Embryonic facial prominence (tissue), 1 donor: ENCODE measurements at regions not wholly inside any gene's neighbourhood (a gene's known extent, or its start where the extent isn't known, plus 50 kb on each side); places are given as distances from the start of the nearest gene placed in this dataset.
"Not testable (repeated sequence)": the region's sequence is repeated elsewhere in the genome, so short reads cannot be mapped to it uniquely, and the experiment has no call there.

Experiments used
- DNase-seq: peaks from one replicate; pipeline ENCODE4 v3.0.0-alpha.2; 2016; ENCODE audit errors: extremely low spot score

DNA sequence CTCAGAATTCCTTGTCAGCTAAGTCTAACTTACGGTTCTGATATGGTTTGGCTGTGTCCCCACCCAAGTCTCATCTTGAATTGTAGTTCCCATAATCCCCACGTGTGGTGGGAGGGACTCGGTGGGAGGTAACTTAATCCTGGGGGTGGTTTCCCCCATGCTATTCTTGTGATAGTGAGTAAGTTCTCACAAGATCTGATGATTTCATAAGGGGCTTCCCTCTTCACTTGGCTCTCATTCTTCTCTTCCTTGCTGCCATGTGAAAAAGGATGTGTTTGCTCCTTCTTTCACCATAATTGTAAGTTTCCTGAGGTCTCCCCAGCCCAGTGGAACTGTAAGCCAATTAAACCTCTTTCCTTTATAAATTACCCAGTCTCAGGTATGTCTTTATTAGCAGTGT, 163.0 kb downstream of the PMAIP1 start:
- not testable (repeated sequence) for DNase-seq

GRCh38 chr18:60062396-60062795, 162.6 kb downstream of the PMAIP1 start:
- DNase-seq = no peak

DNA sequence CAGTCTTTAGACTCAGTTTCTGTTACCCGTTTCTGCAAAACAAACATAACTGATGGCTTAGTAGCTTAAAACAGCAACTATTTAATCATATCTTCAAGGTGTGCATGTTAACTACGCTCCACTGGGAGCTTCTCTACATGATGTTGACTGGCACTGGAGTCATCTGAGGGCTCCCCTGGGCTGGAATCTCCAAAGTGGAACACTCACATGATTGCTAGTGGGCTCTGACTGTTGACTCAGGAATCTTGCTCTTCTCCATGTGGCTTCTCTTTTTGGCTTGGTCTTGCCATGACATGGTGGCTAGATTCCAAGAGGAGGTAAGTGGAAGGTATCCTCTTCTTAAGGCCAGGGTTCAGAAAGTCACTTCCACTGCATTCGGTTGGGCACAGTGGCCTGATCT, 160.8 kb downstream of the PMAIP1 start:
- no peak for DNase-seq

- no peak for DNase-seq
Measured at GRCh38 chr18:60060026-60060425, 160.2 kb downstream of the PMAIP1 start.

DNA sequence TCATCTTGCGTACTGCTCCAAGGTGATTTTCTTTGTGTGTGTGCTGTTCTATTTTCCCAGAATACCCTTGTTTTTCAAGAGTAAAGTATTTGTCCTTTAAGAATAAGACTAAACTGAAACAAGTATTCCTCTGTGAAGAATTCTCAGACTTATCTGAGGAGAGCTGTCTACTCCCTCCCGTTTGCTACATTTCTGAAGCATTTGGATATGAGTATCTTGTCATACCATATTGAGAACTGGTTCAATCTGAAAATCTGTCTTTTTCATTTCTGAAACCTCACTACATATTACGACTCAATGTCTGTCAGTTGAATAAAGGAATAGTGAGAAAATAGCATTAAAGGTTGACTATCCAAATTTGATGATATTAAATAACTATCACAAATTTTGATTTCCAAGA, 159.4 kb downstream of the PMAIP1 start:
- DNase-seq = no peak

DNA sequence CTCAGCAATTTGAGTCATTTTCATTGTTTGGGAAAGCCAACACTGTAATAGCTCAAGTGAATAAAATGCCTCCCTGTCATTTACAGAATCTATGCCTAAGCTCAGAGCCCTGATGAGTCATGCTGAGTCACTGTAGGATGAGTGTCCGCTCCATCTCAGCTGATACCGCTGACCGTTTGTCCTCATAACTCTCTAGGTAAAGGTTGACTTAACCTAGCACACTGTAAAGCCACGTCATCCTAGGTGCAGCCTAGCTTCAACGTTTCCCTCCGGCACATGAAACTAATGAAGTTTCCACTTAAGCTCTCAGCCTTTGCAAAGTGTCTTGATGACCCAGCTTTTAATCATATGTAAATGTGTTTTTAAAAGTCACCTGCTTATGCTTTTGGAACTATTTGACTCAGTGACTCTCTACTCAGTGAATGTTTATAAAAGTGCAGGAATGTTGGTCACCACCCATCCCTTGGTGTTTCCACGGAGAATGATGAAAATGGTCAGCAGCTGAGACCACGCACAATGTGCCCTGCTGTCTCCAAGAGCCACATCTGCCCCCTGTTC, 154.0 kb downstream of the PMAIP1 start:
- DNase-seq = no peak

GRCh38 chr18:60050821-60051220, 151.0 kb downstream of the PMAIP1 start:
- DNase-seq = no peak

- no peak for DNase-seq
Measured at GRCh38 chr18:60049172-60049571, 149.4 kb downstream of the PMAIP1 start.

DNA sequence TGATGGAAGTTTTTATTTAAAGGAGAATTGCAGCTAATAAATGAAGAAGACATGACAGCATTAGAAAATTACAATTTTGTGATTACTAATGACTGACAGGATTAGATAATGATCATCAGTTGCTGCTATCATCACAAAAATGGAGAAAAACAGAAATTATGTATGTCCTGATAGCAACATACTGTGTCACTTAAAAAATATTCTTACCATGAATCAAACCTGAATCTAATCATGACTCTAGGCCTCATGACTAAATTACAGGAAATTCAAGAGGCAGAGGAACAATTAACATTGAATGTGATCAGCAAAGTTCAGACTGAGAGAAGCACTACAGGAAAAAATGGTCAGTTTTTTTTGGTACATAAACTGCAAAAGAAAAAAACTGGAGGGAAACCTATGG, 147.8 kb downstream of the PMAIP1 start:
- no peak for DNase-seq

DNA sequence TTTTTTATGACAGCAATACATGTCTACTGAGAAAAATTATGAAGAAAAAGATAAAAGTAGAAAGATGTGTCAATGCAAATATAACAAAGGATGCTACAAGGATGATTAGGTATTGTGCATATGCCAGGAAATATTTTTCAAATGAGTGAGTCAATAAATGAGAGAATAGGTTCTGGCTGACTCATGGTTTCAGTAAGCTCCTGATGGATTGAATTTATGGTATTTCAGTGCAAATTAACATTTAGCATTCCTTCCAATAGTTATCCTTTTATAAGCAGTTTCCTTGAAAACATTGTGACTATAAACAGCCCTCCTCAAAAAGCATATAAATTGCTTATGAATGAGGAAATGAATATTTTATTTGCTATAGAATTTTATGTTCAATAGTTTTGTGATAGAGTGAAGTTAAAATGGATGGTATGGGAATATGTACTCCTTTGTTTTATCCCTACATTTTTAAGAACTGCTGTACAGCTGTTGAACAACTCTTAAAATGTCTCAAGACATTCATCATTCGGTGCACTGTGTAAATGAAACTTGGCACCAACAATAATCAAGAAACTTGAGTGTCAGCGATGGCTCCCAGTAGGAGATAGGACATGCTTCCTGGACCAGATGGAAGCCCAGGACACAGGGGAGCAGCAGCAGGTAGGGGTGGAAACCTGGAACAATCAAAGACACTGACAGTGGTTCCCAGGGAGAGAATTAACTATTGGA, 144.7 kb downstream of the PMAIP1 start:
- no peak for DNase-seq

DNA sequence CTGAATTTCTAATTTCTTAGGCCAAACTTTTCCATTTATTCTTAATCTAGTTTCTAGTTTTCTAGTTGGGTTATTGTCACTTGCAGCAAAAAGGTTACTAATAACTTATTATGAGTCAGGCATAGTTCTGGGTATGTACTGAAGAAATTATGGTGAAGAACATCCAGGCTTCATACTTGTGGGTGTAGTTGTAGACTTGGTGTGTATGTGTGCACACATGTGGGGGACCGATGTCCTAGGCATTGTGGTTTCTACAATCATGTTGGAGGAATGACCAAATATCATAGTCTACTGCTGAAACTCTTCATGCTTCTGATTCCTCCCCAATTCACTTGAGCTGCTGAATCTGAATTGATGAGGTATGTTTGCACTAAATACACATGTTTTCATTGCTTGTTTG, 141.2 kb downstream of the PMAIP1 start:
- DNase-seq = no peak

GRCh38 chr18:60038731-60039130, 138.9 kb downstream of the PMAIP1 start:
- no peak for DNase-seq

GRCh38 chr18:60027397-60027796, 127.6 kb downstream of the PMAIP1 start:
- no peak for DNase-seq

GRCh38 chr18:60024857-60025256, 125.1 kb downstream of the PMAIP1 start:
- DNase-seq = no peak

- DNase-seq = no peak
Measured at GRCh38 chr18:60024345-60024744, 124.5 kb downstream of the PMAIP1 start.

- no peak for DNase-seq
Measured at GRCh38 chr18:60022671-60023276, 123.0 kb downstream of the PMAIP1 start.

DNA sequence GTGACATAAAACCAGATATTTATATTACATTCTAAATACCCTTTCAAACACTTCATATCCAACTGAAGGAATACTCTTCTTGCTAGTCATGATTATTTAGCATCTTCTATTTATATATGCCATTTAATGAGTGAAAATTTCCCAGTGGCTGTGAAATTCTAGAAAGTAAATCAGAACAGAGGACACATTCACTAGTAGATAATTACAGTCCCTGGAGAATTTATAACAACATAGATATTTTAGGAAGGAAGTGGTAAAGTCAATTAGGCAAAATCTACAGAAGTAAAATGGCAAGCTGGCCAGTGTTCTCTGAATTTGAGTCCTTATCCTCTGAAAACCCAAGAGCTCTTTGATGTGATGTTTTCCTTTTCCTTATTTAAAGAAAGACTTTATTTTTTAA, 121.8 kb downstream of the PMAIP1 start:
- DNase-seq = no peak

DNA sequence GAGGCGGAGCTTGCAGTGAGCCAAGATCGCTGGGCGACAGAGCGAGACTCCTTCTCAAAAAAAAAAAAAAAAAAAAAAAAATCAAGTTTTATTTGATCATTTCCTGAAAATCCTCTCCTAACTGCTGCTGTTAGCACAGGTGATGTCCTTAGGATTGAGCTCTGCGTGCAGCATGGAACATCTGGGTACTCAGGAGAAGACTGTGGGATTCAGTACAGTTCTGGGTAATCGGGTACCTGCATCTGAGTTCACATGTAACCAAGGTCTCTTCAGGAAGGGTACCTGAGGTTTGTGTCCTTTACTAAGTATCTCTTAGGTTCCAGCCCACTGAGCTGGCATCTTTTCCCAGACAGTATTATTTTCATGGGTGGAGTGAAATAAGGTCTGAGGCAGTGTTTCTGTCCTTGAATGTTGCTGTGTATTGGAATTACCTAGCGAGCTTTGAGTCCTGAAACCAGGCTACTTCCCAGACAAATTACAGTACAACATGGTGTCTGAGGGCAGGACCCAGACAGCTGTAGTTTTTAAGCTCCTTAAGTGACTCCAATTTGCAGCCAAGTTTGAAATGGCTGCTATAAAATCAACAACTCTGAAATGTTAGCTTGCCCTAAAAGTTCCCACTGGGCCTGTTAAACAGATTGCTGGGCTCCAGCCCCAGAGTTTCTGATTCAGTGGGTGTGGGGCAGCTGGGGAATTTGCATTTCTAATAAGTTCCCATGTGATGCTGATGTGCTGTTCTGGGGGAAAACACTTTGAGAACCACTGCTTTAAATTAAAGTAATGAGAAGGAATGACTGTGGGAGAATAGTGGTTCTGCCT, 120.5 kb downstream of the PMAIP1 start:
- no peak for DNase-seq

DNA sequence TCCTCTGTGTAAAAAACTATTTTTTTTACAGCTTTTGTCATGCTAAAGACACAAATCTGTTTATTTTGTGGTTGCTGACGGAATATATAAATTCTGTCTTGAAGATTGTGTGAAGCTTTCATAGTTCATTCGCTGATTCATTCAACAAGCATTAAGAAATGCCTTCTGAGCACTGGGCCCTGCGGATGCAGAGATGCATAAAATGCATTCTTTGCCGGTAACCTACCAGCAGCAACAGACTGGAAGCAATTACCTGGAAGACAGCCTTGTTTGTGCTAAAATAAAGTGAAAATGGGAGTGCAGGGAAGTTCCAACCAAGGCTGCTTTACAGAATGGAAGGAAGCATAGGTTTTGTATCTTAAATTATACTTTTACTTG, 119.7 kb downstream of the PMAIP1 start:
- DNase-seq = no peak

DNA sequence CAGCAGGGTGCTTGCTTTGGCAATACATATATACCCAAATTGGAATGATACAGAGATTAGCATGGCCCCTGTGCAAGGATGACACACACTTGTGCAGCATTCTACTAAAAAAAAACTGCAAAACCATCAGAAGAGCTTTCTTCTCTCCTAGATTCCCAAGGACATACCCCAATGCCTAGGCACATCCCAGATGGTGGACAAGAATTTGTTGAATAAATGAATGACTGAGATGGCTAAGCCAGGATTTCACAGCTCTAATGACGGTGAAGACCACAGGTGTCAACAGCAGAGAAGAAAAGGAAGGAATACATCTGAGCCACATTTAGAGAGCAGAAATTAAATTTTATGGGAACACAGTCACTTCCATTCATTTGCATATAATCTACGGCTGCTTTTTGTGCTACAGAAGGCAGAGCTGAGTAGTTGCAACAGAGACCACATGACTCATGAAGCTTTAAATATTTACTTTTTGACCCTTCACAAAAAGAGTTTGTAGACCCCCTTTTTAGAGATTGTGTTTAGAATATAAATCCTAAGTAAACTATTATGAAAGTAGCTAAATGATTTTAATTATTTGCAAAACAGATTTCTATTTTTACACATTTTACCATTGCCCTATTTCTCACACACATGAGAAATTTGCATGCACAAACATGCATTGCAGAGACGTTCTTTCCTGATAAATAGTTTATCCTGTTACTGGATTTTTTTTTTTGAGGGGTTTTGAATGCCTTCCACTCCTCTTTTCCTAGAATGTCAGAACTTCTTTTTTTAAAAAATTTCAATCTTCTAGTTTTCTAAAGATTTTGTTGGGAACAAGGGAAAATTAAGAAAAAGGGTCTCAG, 119.0 kb downstream of the PMAIP1 start:
- DNase-seq = no peak

GRCh38 chr18:60018134-60018533, 118.3 kb downstream of the PMAIP1 start:
- DNase-seq = not testable (repeated sequence)

GRCh38 chr18:60017371-60017770, 117.6 kb downstream of the PMAIP1 start:
- DNase-seq = no peak
